ENCODE measurements at regions not wholly inside any gene's neighbourhood (a gene's known extent, or its start where the extent isn't known, plus 50 kb on each side); places are given as distances from the start of the nearest gene placed in this dataset.

DNA sequence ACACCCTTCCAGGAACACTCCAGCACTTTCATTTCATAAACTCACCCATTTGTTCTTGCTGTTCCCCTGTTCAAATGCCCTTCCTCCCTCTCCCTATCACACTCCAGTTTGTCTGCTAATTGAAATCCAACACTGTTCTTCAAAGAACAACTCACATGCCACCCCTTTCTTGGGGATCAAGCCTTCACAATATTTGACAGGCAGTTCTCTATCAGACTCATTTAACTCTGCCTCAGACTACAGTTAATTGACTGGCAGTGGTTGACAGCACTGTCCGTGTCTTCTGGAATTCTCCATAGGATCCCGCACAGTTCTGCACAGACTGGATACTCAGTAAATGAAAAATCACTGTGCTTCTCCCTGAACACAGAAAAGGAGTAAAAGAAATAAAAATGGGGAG is 87.8 kb downstream of the PMP22 start:
- no peak overlapping the region for H3K4me3 ChIP-seq
- no peaks in the 10 kb centered on the region for H3K36me3 ChIP-seq
- ATAC-seq (no peak), DNase-seq (no peak)
- peaks cover 0 to 6% of the 10 kb centered on the region in 2 donors for H3K27me3 ChIP-seq
- H3K4me1 ChIP-seq = no peaks in the 10 kb centered on the region
- H3K27ac ChIP-seq = no peak overlapping the region
- TF ChIP-seq POLR2A (IDR thresholded peaks at IDR 0.05) = no peak
- TF ChIP-seq, protein P1, sequence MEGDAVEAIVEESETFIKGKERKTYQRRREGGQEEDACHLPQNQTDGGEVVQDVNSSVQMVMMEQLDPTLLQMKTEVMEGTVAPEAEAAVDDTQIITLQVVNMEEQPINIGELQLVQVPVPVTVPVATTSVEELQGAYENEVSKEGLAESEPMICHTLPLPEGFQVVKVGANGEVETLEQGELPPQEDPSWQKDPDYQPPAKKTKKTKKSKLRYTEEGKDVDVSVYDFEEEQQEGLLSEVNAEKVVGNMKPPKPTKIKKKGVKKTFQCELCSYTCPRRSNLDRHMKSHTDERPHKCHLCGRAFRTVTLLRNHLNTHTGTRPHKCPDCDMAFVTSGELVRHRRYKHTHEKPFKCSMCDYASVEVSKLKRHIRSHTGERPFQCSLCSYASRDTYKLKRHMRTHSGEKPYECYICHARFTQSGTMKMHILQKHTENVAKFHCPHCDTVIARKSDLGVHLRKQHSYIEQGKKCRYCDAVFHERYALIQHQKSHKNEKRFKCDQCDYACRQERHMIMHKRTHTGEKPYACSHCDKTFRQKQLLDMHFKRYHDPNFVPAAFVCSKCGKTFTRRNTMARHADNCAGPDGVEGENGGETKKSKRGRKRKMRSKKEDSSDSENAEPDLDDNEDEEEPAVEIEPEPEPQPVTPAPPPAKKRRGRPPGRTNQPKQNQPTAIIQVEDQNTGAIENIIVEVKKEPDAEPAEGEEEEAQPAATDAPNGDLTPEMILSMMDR (IDR thresholded peaks at IDR 0.05) = no peak
- 78% methylated on average over 2 of the region's 2 CpGs for WGBS (ENCODE audit: insufficient coverage, low coverage, low lambda C conversion rate, missing lambda C conversion rate)
- no peaks in the 10 kb centered on the region for H3K9me3 ChIP-seq
- intact Hi-C loops (cut with DNase I) = no loop called here

DNA sequence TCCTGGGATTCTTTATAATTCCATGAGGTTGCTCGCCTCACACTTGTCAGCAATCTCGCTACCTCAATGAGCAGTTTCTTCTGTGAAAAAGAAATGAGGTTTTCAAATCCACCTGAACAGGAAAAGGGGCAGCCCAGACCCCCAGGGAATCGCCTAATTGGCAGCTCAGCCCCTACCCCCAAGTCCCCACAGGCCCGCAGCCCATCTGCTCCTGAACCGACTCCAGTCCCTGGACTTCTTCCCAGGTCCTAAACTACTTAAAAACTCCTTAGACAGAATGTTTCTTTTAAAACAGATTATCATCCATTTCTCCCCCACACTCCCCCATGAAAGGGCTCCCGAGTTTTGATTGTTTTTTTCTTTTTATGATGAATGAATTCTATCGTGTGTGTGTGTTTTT is 89.8 kb downstream of the PMP22 start:
- Histone ChIP-seq H3K27ac (no peak overlapping the region), H3K36me3 (no peaks in the 10 kb centered on the region), H3K9me3 (no peaks in the 10 kb centered on the region), H3K4me1 (no peaks in the 10 kb centered on the region), H3K27me3 (peaks cover 0 to 6% of the 10 kb centered on the region in 2 donors), H3K4me3 (no peak overlapping the region)
- TF ChIP-seq POLR2A (IDR thresholded peaks at IDR 0.05) = no peak
- TF ChIP-seq, protein P1 (IDR thresholded peaks at IDR 0.05) = no peak
- intact Hi-C loops (cut with DNase I) = no loop called here
- ATAC-seq (no peak), DNase-seq (no peak)
- 56% methylated on average over 7 of the region's 7 CpGs for WGBS (ENCODE audit: insufficient coverage, low coverage, low lambda C conversion rate, missing lambda C conversion rate)

DNA sequence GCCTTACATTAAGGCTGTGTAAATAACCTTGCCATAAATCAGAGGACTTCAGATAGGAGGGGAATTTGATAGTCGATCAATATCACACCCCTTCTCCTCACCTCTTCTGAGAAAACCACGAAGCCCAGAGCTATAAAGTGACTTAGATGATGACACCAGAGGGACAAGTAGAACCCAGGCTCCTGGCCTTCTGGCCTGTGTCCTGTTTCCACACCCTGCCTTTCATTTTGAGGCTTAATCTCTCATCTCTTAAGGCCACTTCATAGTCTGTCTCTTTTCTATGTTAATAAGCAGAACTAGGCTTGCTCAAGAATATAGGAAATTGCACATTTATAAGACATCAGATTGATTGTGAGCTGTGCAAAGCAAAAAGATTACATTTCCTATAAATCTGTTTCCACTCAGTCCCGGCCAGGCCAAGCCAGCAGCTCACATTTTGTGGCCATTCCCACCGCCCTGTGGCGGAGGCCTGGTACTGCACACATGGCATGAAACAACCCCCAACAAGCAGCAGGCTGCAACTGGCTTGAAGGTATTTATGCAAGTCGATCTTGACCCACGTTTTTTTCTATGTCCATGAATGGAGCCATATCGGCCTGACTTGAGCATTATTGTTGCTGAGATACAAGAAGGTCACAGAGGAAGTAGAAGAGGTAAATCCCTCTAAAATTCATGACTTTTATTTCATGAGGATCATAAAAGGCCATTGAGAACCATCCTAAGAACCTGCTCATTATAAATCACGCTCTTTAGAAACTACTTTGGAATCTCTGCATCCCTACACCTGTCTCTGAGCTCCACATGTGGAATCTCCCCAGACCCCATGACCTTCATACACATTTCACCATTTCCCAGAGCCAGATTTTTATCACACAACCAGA is 93.7 kb downstream of the PMP22 start:
- intact Hi-C loops (cut with DNase I) = no loop called here
- H3K27ac ChIP-seq = no peak overlapping the region
- H3K9me3 ChIP-seq = no peaks in the 10 kb centered on the region
- DNase-seq (peak; percentile 61 to 74 (median 68)), ATAC-seq (peak; percentile 78 to 96 (median 92))
- no peak for TF ChIP-seq POLR2A (IDR thresholded peaks at IDR 0.05)
- TF ChIP-seq, protein P1 (IDR thresholded peaks at IDR 0.05) = peak; percentile 67 to 80 (median 76)
- no peaks in the 10 kb centered on the region for H3K4me1 ChIP-seq
- no peak overlapping the region for H3K4me3 ChIP-seq
- peaks cover 0 to 4% of the 10 kb centered on the region in 2 donors for H3K27me3 ChIP-seq
- WGBS (ENCODE audit: insufficient coverage, low coverage, low lambda C conversion rate, missing lambda C conversion rate) = 22% methylated on average over 9 of the region's 9 CpGs
- no peaks in the 10 kb centered on the region for H3K36me3 ChIP-seq

DNA sequence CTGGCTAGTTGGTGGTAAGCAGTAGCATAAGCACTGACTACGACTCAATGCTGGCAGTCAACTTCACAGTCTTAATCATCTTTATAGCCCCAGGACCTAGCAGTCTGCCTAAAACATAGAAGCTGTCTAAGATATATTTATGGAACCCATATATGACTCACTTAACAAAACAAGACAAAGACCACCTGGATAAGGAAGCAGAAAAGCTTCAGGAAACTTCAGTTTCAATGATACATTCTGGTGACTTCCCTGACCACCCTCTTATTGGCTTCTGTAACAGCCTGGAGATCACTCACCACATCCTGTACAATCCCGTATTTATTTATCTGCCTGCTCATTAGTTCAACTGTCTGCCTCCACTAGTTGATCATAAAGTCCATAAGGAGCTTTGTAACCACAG is 95.5 kb downstream of the PMP22 start:
- 64% methylated on average over 2 of the region's 2 CpGs for WGBS (ENCODE audit: insufficient coverage, low coverage, low lambda C conversion rate, missing lambda C conversion rate)

More for the DNA sequence above, 95.5 kb downstream of the PMP22 start:
- no peaks in the 10 kb centered on the region for H3K36me3 ChIP-seq
- no peaks in the 10 kb centered on the region for H3K4me1 ChIP-seq
- H3K27ac ChIP-seq = no peak overlapping the region
- ATAC-seq (no peak), DNase-seq (no peak)
- TF ChIP-seq, protein P1 (IDR thresholded peaks at IDR 0.05) = no peak
- TF ChIP-seq POLR2A (IDR thresholded peaks at IDR 0.05) = no peak
- no peaks in the 10 kb centered on the region for H3K9me3 ChIP-seq
- intact Hi-C loops (cut with DNase I) = no loop called here
- no peaks in the 10 kb centered on the region for H3K27me3 ChIP-seq
- no peak overlapping the region for H3K4me3 ChIP-seq

Data from right lobe of liver (tissue), 6 donors.